ENCODE measurements at regions not wholly inside any gene's neighbourhood (a gene's known extent, or its start where the extent isn't known, plus 50 kb on each side); places are given as distances from the start of the nearest gene placed in this dataset.

DNA sequence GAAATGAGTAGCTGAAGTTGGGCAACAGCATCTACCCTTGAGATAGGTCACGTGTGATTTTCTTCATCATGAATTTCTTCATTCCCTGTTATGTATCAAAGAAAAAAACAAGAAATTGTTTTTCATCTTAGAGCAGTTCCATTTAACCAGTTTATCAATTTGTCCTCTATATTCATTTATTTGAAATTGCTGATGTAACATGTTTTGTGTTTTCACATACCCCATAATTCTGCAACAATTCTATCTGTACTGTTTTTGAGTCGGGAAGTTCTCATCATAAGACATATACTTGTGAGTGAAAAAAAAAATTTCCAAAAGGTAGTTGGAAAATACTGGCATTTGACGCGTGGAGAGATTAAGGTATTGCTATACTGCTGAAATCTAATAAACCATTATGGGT is 422.6 kb upstream of the REG3G start:
- Histone ChIP-seq H3K27ac (no peak overlapping the region), H3K36me3 (replicated peaks) (no peaks in the 10 kb centered on the region), H3K4me3 (ENCODE audit: low read depth, low read length) (no peak overlapping the region), H3K27me3 (replicated peaks) (no peaks in the 10 kb centered on the region)
- DNase-seq, result no peak
- no peak for TF ChIP-seq CTCF (IDR thresholded peaks at IDR 0.05; ENCODE audit: low read depth, low read length, missing control alignments)
- in situ Hi-C loops (cut with HindIII; ENCODE audit: low pct_ligation_motif_present, low sequenced_read_pairs), result no loop called here

DNA sequence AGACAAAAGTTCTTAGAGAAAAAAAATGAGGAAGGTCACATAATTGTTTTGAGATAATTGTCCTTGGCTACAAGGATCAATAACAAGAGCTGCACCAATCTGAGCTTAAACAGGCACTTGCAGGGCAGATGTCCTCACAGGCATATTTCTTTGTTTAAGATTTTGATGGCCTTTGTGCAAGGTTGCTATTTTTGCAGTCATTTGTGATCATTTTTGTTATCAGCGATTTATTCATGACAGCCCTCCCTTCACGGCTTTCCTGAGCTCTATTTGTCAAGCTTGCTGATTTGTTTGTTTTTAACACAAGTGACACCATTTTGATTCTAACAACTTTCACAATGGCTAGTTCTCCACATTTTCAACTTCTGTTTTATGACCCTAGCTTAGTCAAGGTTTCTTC is 418.6 kb upstream of the REG3G start:
- in situ Hi-C loops (cut with HindIII; ENCODE audit: low pct_ligation_motif_present, low sequenced_read_pairs), result no loop called here
- TF ChIP-seq CTCF (IDR thresholded peaks at IDR 0.05; ENCODE audit: low read depth, low read length, missing control alignments), result no peak
- no peak overlapping the region for H3K4me3 ChIP-seq (ENCODE audit: low read depth, low read length)
- no peaks in the 10 kb centered on the region for H3K36me3 ChIP-seq (replicated peaks)
- DNase-seq, result no peak
- no peaks in the 10 kb centered on the region for H3K27me3 ChIP-seq (replicated peaks)
- H3K27ac ChIP-seq, result no peak overlapping the region

- TF ChIP-seq CTCF (IDR thresholded peaks at IDR 0.05; ENCODE audit: low read depth, low read length, missing control alignments), result no peak
- in situ Hi-C loops (cut with HindIII; ENCODE audit: low pct_ligation_motif_present, low sequenced_read_pairs), result no loop called here
- Histone ChIP-seq H3K27me3 (replicated peaks) (no peaks in the 10 kb centered on the region), H3K27ac (no peak overlapping the region), H3K36me3 (replicated peaks) (no peaks in the 10 kb centered on the region), H3K4me3 (ENCODE audit: low read depth, low read length) (no peak overlapping the region)
- DNase-seq, result no peak
Observed at GRCh38 chr2:78614726-78615125, 410.8 kb upstream of the REG3G start.

DNA sequence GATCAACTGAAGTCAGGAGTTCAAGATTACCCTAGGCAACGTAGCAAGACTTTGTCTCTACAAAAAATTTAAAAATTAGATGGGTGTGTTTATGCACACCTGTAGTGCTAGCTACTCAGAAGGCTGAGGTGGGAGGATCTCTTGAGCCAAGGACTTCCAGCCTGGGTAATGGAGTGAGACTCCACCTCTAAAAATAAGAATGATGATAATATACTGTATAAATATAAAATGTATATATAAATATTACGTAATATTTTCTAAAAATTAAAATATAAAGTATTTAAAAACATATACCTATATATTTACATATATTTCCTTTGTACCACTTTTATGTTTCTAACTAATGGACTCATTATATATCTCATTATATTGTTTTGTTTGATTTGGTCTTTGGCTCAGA is 409.5 kb upstream of the REG3G start:
- in situ Hi-C loops (cut with HindIII; ENCODE audit: low pct_ligation_motif_present, low sequenced_read_pairs), result no loop called here
- no peak for DNase-seq
- Histone ChIP-seq H3K36me3 (replicated peaks) (no peaks in the 10 kb centered on the region), H3K27me3 (replicated peaks) (no peaks in the 10 kb centered on the region), H3K4me3 (ENCODE audit: low read depth, low read length) (no peak overlapping the region), H3K27ac (no peak overlapping the region)
- TF ChIP-seq CTCF (IDR thresholded peaks at IDR 0.05; ENCODE audit: low read depth, low read length, missing control alignments), result no peak

- no peak for TF ChIP-seq CTCF (IDR thresholded peaks at IDR 0.05; ENCODE audit: low read depth, low read length, missing control alignments)
- no peaks in the 10 kb centered on the region for H3K27me3 ChIP-seq (replicated peaks)
- H3K27ac ChIP-seq, result no peak overlapping the region
- in situ Hi-C loops (cut with HindIII; ENCODE audit: low pct_ligation_motif_present, low sequenced_read_pairs), result no loop called here
- no peaks in the 10 kb centered on the region for H3K36me3 ChIP-seq (replicated peaks)
- DNase-seq, result no peak
- H3K4me3 ChIP-seq (ENCODE audit: low read depth, low read length), result no peak overlapping the region
Observed at GRCh38 chr2:78634425-78634824, 391.1 kb upstream of the REG3G start.

DNA sequence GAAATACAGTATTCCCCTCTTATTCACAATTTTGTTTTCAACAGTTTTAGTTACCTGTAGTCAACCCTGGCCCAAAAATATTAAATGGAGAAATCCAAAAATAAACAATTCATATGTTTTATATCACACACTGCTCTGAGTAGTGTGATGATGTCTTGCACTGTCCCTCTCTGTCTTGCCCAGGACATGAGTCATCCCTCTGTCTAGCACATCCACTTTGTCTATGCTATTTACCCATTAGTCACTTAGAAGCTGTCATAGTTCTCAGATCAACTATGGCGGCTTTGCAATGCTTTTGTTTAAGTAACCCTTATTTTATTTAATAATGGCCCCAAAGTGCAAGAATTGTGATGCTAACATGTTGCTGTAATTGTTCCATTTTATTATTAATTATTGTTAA is 380.6 kb upstream of the REG3G start:
- in situ Hi-C loops (cut with HindIII; ENCODE audit: low pct_ligation_motif_present, low sequenced_read_pairs), result no loop called here
- Histone ChIP-seq H3K36me3 (replicated peaks) (no peaks in the 10 kb centered on the region), H3K27ac (no peak overlapping the region), H3K27me3 (replicated peaks) (no peaks in the 10 kb centered on the region), H3K4me3 (ENCODE audit: low read depth, low read length) (no peak overlapping the region)
- no peak for DNase-seq
- no peak for TF ChIP-seq CTCF (IDR thresholded peaks at IDR 0.05; ENCODE audit: low read depth, low read length, missing control alignments)

All from brain microvascular endothelial cell (primary cell).